Uterus (tissue), 2 donors: ENCODE measurements at regions not wholly inside any gene's neighbourhood (a gene's known extent, or its start where the extent isn't known, plus 50 kb on each side); places are given as distances from the start of the nearest gene placed in this dataset.

ENCODE experiments used
- POLR2A ChIP-seq, 2 donors: fragments of 450-650 bp; IDR thresholded peaks; one replicate each; pipeline ENCODE4 v1.6.1; 2016; ENCODE audit warnings: antibody characterized with exemption in 2 of 2, mild to moderate bottlenecking in 1 of 2, moderate library complexity in 1 of 2
- TF ChIP-seq, protein P1 (sequence below), 4 experiments: fragments of 200-600 bp in 2 of 4; fragments of 450-650 bp in 2 of 4; sonication (generic) in 2 of 4; IDR thresholded peaks; one replicate each; pipeline ENCODE4 v1.5.1; 2016 to 2019; ENCODE audit warnings: antibody characterized with exemption in 4 of 4, mild to moderate bottlenecking in 2 of 4, moderate library complexity in 1 of 4

DNA sequence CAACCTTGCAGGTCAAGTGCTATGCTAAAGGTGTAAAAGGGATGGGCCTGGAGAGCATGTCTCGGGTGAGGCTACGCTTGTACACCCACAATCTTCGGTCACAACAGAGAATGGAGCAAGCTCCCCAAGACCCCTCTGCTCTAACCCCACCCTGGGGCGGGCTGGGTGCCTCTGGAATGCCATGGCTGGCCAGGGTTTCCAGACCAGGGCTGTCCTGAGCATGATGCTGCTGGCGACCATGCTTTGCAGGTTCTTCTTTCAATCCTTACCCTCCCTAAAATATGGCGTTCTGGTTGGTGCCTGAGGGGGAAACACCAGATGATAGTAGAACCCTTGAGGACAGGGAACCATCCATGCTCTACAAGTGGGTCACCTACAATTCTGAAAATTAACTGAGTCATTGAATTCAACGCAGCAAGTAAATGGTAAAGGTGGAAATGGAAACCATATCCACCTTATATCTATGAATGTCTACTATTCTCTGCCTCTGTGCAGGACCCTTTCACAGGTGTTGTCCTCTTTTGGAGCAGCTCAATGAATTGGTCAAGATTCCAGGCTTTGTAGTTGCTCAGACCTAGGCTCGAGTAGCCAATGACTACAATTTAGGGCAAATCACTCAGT is 111.6 kb upstream of the EGLN3 start:
- TF ChIP-seq, protein P1, sequence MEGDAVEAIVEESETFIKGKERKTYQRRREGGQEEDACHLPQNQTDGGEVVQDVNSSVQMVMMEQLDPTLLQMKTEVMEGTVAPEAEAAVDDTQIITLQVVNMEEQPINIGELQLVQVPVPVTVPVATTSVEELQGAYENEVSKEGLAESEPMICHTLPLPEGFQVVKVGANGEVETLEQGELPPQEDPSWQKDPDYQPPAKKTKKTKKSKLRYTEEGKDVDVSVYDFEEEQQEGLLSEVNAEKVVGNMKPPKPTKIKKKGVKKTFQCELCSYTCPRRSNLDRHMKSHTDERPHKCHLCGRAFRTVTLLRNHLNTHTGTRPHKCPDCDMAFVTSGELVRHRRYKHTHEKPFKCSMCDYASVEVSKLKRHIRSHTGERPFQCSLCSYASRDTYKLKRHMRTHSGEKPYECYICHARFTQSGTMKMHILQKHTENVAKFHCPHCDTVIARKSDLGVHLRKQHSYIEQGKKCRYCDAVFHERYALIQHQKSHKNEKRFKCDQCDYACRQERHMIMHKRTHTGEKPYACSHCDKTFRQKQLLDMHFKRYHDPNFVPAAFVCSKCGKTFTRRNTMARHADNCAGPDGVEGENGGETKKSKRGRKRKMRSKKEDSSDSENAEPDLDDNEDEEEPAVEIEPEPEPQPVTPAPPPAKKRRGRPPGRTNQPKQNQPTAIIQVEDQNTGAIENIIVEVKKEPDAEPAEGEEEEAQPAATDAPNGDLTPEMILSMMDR (IDR thresholded peaks at IDR 0.05): no peak
- no peak for TF ChIP-seq POLR2A (IDR thresholded peaks at IDR 0.05)
